OCI-LY1 (cell line): ENCODE measurements at regions not wholly inside any gene's neighbourhood (a gene's known extent, or its start where the extent isn't known, plus 50 kb on each side); places are given as distances from the start of the nearest gene placed in this dataset.

Experiments used
- EZH2 ChIP-seq: fragments of 200-600 bp; sonication (generic), shearing (Covaris generic); IDR thresholded peaks from 2 replicates; pipeline ENCODE4 v1.8.0; 2017; ENCODE audit warnings: borderline replicate concordance, mixed run types, mild to moderate bottlenecking, antibody characterized with exemption, low read length, moderate library complexity, mixed read lengths
- TF ChIP-seq, protein P1 (sequence below): fragments of 200-600 bp; sonication (generic), shearing (Covaris generic); IDR thresholded peaks from 2 replicates; pipeline ENCODE4 v1.5.1; 2017; ENCODE audit warnings: mild to moderate bottlenecking, antibody characterized with exemption, low read length, moderate library complexity, mixed read lengths

- TF ChIP-seq, protein P1, sequence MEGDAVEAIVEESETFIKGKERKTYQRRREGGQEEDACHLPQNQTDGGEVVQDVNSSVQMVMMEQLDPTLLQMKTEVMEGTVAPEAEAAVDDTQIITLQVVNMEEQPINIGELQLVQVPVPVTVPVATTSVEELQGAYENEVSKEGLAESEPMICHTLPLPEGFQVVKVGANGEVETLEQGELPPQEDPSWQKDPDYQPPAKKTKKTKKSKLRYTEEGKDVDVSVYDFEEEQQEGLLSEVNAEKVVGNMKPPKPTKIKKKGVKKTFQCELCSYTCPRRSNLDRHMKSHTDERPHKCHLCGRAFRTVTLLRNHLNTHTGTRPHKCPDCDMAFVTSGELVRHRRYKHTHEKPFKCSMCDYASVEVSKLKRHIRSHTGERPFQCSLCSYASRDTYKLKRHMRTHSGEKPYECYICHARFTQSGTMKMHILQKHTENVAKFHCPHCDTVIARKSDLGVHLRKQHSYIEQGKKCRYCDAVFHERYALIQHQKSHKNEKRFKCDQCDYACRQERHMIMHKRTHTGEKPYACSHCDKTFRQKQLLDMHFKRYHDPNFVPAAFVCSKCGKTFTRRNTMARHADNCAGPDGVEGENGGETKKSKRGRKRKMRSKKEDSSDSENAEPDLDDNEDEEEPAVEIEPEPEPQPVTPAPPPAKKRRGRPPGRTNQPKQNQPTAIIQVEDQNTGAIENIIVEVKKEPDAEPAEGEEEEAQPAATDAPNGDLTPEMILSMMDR: no peak
- TF ChIP-seq EZH2: no peak
Observed at GRCh38 chr3:72412340-72412956, 435.8 kb downstream of the SHQ1 start.
